IMR-90 (cell line): ENCODE measurements at regions not wholly inside any gene's neighbourhood (a gene's known extent, or its start where the extent isn't known, plus 50 kb on each side); places are given as distances from the start of the nearest gene placed in this dataset.

Experiments
- ATAC-seq: fragments of 200-7000 bp; cut with Tn5 transposase; 2 replicates; pipeline ENCODE4 v1.9.1; 2020; ENCODE audit warnings: low read depth, mild to moderate bottlenecking, moderate library complexity
- BruUV-seq: library from RNA; stranded (reverse); fragments of 400-500 nt; replicated peaks from 2 replicates; lab custom pipeline; 2021; lab: Mats Ljungman, UMichigan
- CTCF ChIA-PET: fragments of 300-600 bp; formaldehyde crosslinking; extraction: SDS; loops from one replicate; lab custom pipeline; 2021; ENCODE audit warnings: antibody characterized with exemption; lab: Yijun Ruan, JAX
- POLR2A ChIA-PET: fragments of 300-600 bp; sonication (Branson Sonifier 250); formaldehyde crosslinking; loops from one replicate; lab custom pipeline; 2022; ENCODE audit warnings: antibody characterized with exemption; ENCODE audit not compliant: unreplicated experiment; lab: Charles Lee
- DNase-seq: peaks from one replicate; pipeline ENCODE4 v3.0.0; 2013
- H2AFZ ChIP-seq: replicated peaks from 2 replicates; pipeline ENCODE3; 2013; ENCODE audit warnings: low read length, mild to moderate bottlenecking; ENCODE audit not compliant: poor library complexity
- H2AK5ac ChIP-seq: 2 replicates; pipeline ENCODE4 v1.6.1; 2013; ENCODE audit warnings: low read depth, low read length, inconsistent platforms
- H2AK9ac ChIP-seq: replicated peaks from 2 replicates; pipeline ENCODE3; 2013; ENCODE audit warnings: mild to moderate bottlenecking, low read depth, low read length, moderate library complexity; ENCODE audit not compliant: poor library complexity
- H2BK120ac ChIP-seq: 2 replicates; pipeline ENCODE4 v1.6.1; 2013; ENCODE audit warnings: low read depth, low read length, inconsistent platforms
- H2BK15ac ChIP-seq: 3 replicates; pipeline ENCODE4 v1.6.1; 2013; ENCODE audit warnings: low read depth, low read length, inconsistent platforms
- H2BK20ac ChIP-seq: 2 replicates; pipeline ENCODE4 v1.6.1; 2013; ENCODE audit warnings: low read depth, mild to moderate bottlenecking, inconsistent platforms, low read length, moderate library complexity
- H2BK5ac ChIP-seq: 2 replicates; pipeline ENCODE4 v1.6.1; 2013; ENCODE audit warnings: mild to moderate bottlenecking, low read depth, low read length, inconsistent platforms; ENCODE audit not compliant: poor library complexity, severe bottlenecking
- H3K14ac ChIP-seq: replicated peaks from 2 replicates; pipeline ENCODE4 v1.6.1; 2013; ENCODE audit warnings: low read depth, low read length, inconsistent platforms
- H3K18ac ChIP-seq: 2 replicates; pipeline ENCODE4 v1.6.1; 2013; ENCODE audit warnings: low read depth, low read length, control low read depth
- H3K23ac ChIP-seq: 2 replicates; pipeline ENCODE4 v1.6.1; 2013; ENCODE audit warnings: low read depth, low read length, inconsistent platforms
- H3K27ac ChIP-seq: 2 replicates; pipeline ENCODE4 v1.5.1; 2013; ENCODE audit warnings: mild to moderate bottlenecking, control low read depth, low read length; ENCODE audit not compliant: insufficient read depth
- H3K27me3 ChIP-seq: 2 replicates; pipeline ENCODE4 v1.6.1; 2013; ENCODE audit warnings: low read length; ENCODE audit not compliant: control insufficient read depth, insufficient read depth
- H3K36me3 ChIP-seq: 2 replicates; pipeline ENCODE4 v1.6.1; 2013; ENCODE audit warnings: low read length, mixed read lengths; ENCODE audit not compliant: control insufficient read depth, insufficient read depth
- H3K4ac ChIP-seq: 2 replicates; pipeline ENCODE4 v1.6.1; 2013; ENCODE audit warnings: low read depth, low read length, inconsistent platforms
- H3K4me1 ChIP-seq: 2 replicates; pipeline ENCODE4 v1.6.1; 2013; ENCODE audit warnings: low read length, mixed read lengths; ENCODE audit not compliant: control insufficient read depth, insufficient read depth
- H3K4me2 ChIP-seq: 2 replicates; pipeline ENCODE4 v1.6.1; 2013; ENCODE audit warnings: low read depth, mild to moderate bottlenecking, control low read depth, low read length, moderate library complexity
- H3K4me3 ChIP-seq: 2 replicates; pipeline ENCODE4 v1.5.1; 2013; ENCODE audit warnings: low read depth, mild to moderate bottlenecking, control low read depth, low read length, moderate library complexity; ENCODE audit not compliant: insufficient read depth
- H3K56ac ChIP-seq: 2 replicates; pipeline ENCODE4 v1.6.1; 2013; ENCODE audit warnings: low read length, inconsistent platforms; ENCODE audit not compliant: insufficient read depth; ENCODE audit errors: extremely low read depth
- H3K79me1 ChIP-seq, 2 experiments: 2 replicates each; pipeline ENCODE4 v1.6.1; 2013; ENCODE audit warnings: low read length in 2 of 2, inconsistent platforms in 1 of 2, low read depth in 1 of 2
- H3K9ac ChIP-seq: 2 replicates; pipeline ENCODE4 v1.6.1; 2013; ENCODE audit warnings: low read depth, low read length, control low read depth
- H3K9me1 ChIP-seq: 2 replicates; pipeline ENCODE4 v1.6.1; 2013; ENCODE audit warnings: low read length, inconsistent platforms; ENCODE audit not compliant: insufficient read depth
- H3K9me3 ChIP-seq: 2 replicates; pipeline ENCODE4 v1.6.1; 2013; ENCODE audit warnings: low read length; ENCODE audit not compliant: control insufficient read depth, insufficient read depth
- H4K20me1 ChIP-seq: 2 replicates; pipeline ENCODE4 v1.6.1; 2013; ENCODE audit warnings: low read length, inconsistent platforms; ENCODE audit not compliant: insufficient read depth
- H4K5ac ChIP-seq: 2 replicates; pipeline ENCODE4 v1.6.1; 2013; ENCODE audit warnings: mild to moderate bottlenecking, low read depth, low read length, control low read depth
- H4K8ac ChIP-seq, 2 experiments: 2 replicates each; pipeline ENCODE4 v1.6.1; 2013; ENCODE audit warnings: low read depth in 2 of 2, low read length in 2 of 2, control low read depth in 1 of 2, inconsistent platforms in 1 of 2
- H4K91ac ChIP-seq: 2 replicates; pipeline ENCODE4 v1.6.1; 2013; ENCODE audit warnings: low read depth, low read length, inconsistent platforms; ENCODE audit not compliant: insufficient read depth
- ELK1 ChIP-seq: fragments of 150-350 bp; IDR thresholded peaks from 2 replicates; pipeline ENCODE4 v1.6.1; 2016; ENCODE audit warnings: low read depth, mild to moderate bottlenecking, low read length, moderate library complexity, borderline replicate concordance
- MXI1 ChIP-seq: IDR thresholded peaks from 2 replicates; pipeline ENCODE4 v1.6.1; 2012; ENCODE audit warnings: low read depth, mild to moderate bottlenecking, low read length, moderate library complexity, borderline replicate concordance
- NFE2L2 ChIP-seq: fragments of 150-350 bp; IDR thresholded peaks from 2 replicates; pipeline ENCODE4 v1.6.1; 2016; ENCODE audit warnings: low read depth, mild to moderate bottlenecking, low read length
- RAD21 ChIP-seq: IDR thresholded peaks from 2 replicates; pipeline ENCODE4 v1.6.1; 2012; ENCODE audit warnings: low read length, improper control_type of control experiment
- SMC3 ChIP-seq: fragments of 150-350 bp; IDR thresholded peaks from 2 replicates; pipeline ENCODE4 v1.6.1; 2016; ENCODE audit warnings: low read depth, mild to moderate bottlenecking, antibody characterized with exemption, low read length, moderate library complexity
- WGBS, 2 experiments: methylation state at CpG; one replicate each; pipeline versions ENCODE4 v1.1.5 to v1.1.7; 2013; ENCODE audit warnings: missing lambda C conversion rate in 2 of 2; ENCODE audit not compliant: insufficient read length in 1 of 2; ENCODE audit errors: extremely low coverage in 2 of 2; 5-methylcytosine and 5-hydroxymethylcytosine counted together
- dilution Hi-C: fragments of 300-500 bp; cut with HindIII; formaldehyde crosslinking; loops from one replicate; pipeline ENCODE4 v1.14.3; 2018; ENCODE audit warnings: low sequenced_read_pairs; ENCODE audit not compliant: unreplicated experiment
- in situ Hi-C: fragments of 300-500 bp; cut with MboI; formaldehyde crosslinking; loops from 3 replicates; pipeline ENCODE4 v1.14.3; 2019; ENCODE audit warnings: low sequenced_read_pairs, inconsistent platforms, mixed read lengths
- intact Hi-C: fragments of 100-400 bp; cut with micrococcal nuclease; formaldehyde crosslinking; loops from 2 replicates; pipeline ENCODE4 v1.10.0; 2022

GRCh38 chr5:118139361-118139760 lies 849.0 kb downstream of the DTWD2 start:
- TF ChIP-seq MXI1 (no peak), NFE2L2 (no peak), SMC3 (no peak), RAD21 (no peak), ELK1 (no peak)
- no peak overlapping the region for H3K4me3 ChIP-seq
- in situ Hi-C loops = no loop called here
- H3K14ac ChIP-seq = no peak overlapping the region
- no peak overlapping the region for H3K18ac ChIP-seq
- 0 out of 2 replicates have a peak, but pooled peaks cover 2% of the 10 kb centered on the region for H3K9me3 ChIP-seq
- no peak overlapping the region for H3K56ac ChIP-seq
- WGBS, 2 experiments = no CpG with 5 or more reads among the region's 1 CpG
- no peak overlapping the region for H3K23ac ChIP-seq
- no peak overlapping the region for H2AFZ ChIP-seq
- H4K8ac ChIP-seq = no peak overlapping the region
- H3K4me1 ChIP-seq = no peaks in the 10 kb centered on the region
- no peak overlapping the region for H3K9ac ChIP-seq
- H2BK5ac ChIP-seq = no peak overlapping the region
- H3K9me1 ChIP-seq = no peaks in the 10 kb centered on the region
- no peak overlapping the region for H3K27ac ChIP-seq
- no peaks in the 10 kb centered on the region for H3K36me3 ChIP-seq
- ChIA-PET POLR2A (no interaction called here), CTCF (no interaction called here)
- no TSS peak for BruUV-seq
- H2BK15ac ChIP-seq = no peak overlapping the region
- ATAC-seq (no peak), DNase-seq (no peak)
- no peak overlapping the region for H2AK5ac ChIP-seq
- H4K5ac ChIP-seq = no peak overlapping the region
- H4K20me1 ChIP-seq = no peaks in the 10 kb centered on the region
- H4K91ac ChIP-seq = no peak overlapping the region
- H3K79me1 ChIP-seq = no peaks in the 10 kb centered on the region
- dilution Hi-C loops = no loop called here
- no peak overlapping the region for H3K4me2 ChIP-seq
- no peaks in the 10 kb centered on the region for H3K27me3 ChIP-seq
- no peak overlapping the region for H2BK20ac ChIP-seq
- intact Hi-C loops = no loop called here
- H2BK120ac ChIP-seq = no peak overlapping the region
- H2AK9ac ChIP-seq = no peak overlapping the region
- H3K4ac ChIP-seq = no peak overlapping the region
